ENCODE measurements at regions not wholly inside any gene's neighbourhood (a gene's known extent, or its start where the extent isn't known, plus 50 kb on each side); places are given as distances from the start of the nearest gene placed in this dataset.

DNA sequence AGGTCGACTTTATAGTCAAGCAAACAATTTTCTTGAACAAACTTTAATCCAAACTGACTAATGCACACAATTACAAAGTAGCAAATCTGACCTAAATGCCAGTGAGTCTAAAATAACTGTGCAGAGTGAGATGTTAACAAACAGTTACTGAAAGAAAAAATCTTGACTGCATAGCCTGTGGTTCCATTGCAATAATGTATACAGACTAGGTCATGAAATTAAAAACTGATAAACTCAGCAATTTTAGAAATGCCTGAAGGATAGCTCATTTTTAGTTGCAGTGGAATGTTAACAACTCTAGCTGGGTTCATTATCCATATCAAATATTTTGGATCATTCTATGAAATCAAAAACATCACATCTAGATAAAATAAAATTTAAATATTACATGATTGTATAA lies 73.4 kb upstream of the CDH12 start:
- intact Hi-C loops (cut with DNase I): no loop called here

DNA sequence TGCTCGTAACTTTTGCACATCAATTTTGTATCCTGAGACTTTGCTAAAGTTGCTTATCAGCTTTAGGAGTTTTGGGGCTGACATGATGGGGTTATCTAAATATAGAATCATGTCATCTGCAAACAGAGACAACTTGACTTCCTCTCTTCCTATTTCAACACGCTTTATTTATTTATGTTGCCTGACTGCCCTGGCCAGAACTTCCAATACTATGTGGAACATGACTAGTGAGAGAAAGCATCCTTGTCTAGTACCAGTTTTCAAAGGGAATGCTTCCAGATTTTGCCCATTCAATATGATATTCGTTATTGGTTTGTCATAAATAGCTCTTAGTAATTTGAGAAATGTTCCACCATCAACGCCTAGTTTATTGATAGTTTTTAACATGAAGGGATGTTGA lies 65.4 kb upstream of the CDH12 start:
- no peak for FAIRE-seq
- H3K4me3 ChIP-seq: no peak overlapping the region
- H3K27ac ChIP-seq: no peak overlapping the region
- intact Hi-C loops (cut with DNase I): no loop called here
- 33 to 45% methylated on average over 4 of the region's 4 CpGs for WGBS, 2 donors
- no peaks in the 10 kb centered on the region for H3K9me3 ChIP-seq
- ATAC-seq: no peak
- H3K4me1 ChIP-seq: no peaks in the 10 kb centered on the region
- no peak for DNase-seq
- no peaks in the 10 kb centered on the region for H3K36me3 ChIP-seq
- TF ChIP-seq, protein P1, sequence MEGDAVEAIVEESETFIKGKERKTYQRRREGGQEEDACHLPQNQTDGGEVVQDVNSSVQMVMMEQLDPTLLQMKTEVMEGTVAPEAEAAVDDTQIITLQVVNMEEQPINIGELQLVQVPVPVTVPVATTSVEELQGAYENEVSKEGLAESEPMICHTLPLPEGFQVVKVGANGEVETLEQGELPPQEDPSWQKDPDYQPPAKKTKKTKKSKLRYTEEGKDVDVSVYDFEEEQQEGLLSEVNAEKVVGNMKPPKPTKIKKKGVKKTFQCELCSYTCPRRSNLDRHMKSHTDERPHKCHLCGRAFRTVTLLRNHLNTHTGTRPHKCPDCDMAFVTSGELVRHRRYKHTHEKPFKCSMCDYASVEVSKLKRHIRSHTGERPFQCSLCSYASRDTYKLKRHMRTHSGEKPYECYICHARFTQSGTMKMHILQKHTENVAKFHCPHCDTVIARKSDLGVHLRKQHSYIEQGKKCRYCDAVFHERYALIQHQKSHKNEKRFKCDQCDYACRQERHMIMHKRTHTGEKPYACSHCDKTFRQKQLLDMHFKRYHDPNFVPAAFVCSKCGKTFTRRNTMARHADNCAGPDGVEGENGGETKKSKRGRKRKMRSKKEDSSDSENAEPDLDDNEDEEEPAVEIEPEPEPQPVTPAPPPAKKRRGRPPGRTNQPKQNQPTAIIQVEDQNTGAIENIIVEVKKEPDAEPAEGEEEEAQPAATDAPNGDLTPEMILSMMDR (IDR thresholded peaks at IDR 0.05): no peak
- no peaks in the 10 kb centered on the region for H3K27me3 ChIP-seq

More for the DNA sequence above, 73.4 kb upstream of the CDH12 start:
- Histone ChIP-seq H3K27ac (no peak overlapping the region), H3K36me3 (no peaks in the 10 kb centered on the region), H3K27me3 (no peaks in the 10 kb centered on the region), H3K4me1 (no peaks in the 10 kb centered on the region), H3K4me3 (no peak overlapping the region), H3K9me3 (no peaks in the 10 kb centered on the region)
- 8 to 9% methylated on average over 1 of the region's 1 CpG for WGBS, 2 donors
- DNase-seq: no peak
- no peak for ATAC-seq
- TF ChIP-seq, protein P1 (IDR thresholded peaks at IDR 0.05): no peak
- FAIRE-seq: no peak

DNA sequence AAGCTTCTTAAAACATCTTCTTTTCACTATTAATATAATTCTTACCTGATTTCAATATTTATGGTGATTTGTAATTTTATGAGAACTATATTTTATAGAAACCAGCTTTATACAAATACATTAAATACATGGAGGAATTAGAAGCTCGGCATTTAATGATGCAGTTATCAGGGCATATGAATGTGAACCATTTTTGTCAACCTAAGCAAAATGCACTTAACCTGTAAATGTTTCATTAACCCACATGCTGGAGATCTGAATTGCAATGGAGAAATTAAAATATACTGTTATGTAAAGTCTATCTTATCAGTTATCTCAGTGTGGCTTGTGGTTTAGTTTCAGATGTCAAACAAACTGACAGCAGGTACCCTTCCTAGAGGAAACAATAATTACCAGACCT lies 63.2 kb upstream of the CDH12 start:
- DNase-seq (no peak), FAIRE-seq (no peak), ATAC-seq (no peak)
- Histone ChIP-seq H3K27me3 (no peaks in the 10 kb centered on the region), H3K27ac (no peak overlapping the region), H3K36me3 (no peaks in the 10 kb centered on the region), H3K9me3 (no peaks in the 10 kb centered on the region), H3K4me1 (no peaks in the 10 kb centered on the region), H3K4me3 (no peak overlapping the region)
- WGBS, 2 donors: 48 to 55% methylated on average over 1 of the region's 1 CpG
- TF ChIP-seq, protein P1 (IDR thresholded peaks at IDR 0.05): no peak
- intact Hi-C loops (cut with DNase I): no loop called here

DNA sequence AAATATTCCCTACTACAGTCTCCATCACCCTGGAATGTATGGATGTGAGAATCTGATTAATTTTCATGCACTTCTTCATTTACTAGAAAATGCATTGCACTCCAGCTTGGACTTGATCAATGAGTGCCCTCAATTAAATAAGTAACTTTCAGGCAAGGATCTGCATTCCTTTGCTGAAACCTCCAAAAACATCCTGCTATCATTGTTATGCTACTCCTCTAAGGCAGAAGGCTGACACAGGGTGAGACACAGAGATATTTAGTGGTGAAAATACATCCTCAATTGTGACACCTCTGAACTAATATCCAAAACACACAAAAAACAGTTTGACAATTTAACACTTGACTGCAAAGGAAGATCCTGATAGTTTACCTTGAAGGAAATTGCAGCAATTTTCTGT lies 57.9 kb upstream of the CDH12 start:
- no peaks in the 10 kb centered on the region for H3K9me3 ChIP-seq
- no peaks in the 10 kb centered on the region for H3K4me1 ChIP-seq
- ATAC-seq (no peak), FAIRE-seq (no peak), DNase-seq (no peak)
- no peaks in the 10 kb centered on the region for H3K27me3 ChIP-seq
- TF ChIP-seq, protein P1 (IDR thresholded peaks at IDR 0.05): no peak
- intact Hi-C loops (cut with DNase I): no loop called here
- H3K27ac ChIP-seq: no peak overlapping the region
- H3K4me3 ChIP-seq: no peak overlapping the region
- H3K36me3 ChIP-seq: no peaks in the 10 kb centered on the region

DNA sequence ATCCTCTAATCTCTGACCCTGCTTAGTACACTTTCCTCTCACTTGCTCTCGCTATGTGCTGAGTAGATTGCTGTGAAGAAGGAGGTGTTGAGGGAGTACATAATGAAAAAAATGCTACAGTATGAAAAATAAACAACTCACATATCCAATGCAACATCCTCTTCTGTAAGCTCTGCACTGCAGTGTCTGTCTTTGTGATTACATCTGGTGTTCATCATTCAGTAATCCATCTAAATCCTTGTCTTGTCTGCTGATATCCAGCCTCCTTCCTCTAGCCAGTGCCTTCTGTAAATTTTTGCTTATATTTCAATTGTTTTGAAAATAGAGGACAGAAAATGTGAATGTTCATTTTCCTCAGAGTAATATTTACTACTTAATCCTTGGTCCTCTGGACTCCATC lies 57.4 kb upstream of the CDH12 start:
- FAIRE-seq (no peak), ATAC-seq (no peak), DNase-seq (no peak)
- Histone ChIP-seq H3K36me3 (no peaks in the 10 kb centered on the region), H3K4me1 (no peaks in the 10 kb centered on the region), H3K27me3 (no peaks in the 10 kb centered on the region), H3K4me3 (no peak overlapping the region), H3K9me3 (no peaks in the 10 kb centered on the region), H3K27ac (no peak overlapping the region)
- TF ChIP-seq, protein P1 (IDR thresholded peaks at IDR 0.05): no peak
- 53 to 87% methylated on average over 1 of the region's 1 CpG for WGBS, 2 donors
- intact Hi-C loops (cut with DNase I): no loop called here

Measured in pancreas (tissue), 10 donors.